ENCODE measurements at regions not wholly inside any gene's neighbourhood (a gene's known extent, or its start where the extent isn't known, plus 50 kb on each side); places are given as distances from the start of the nearest gene placed in this dataset.
"Not testable (repeated sequence)": the region's sequence is repeated elsewhere in the genome, so short reads cannot be mapped to it uniquely, and the experiment has no call there.

DNA sequence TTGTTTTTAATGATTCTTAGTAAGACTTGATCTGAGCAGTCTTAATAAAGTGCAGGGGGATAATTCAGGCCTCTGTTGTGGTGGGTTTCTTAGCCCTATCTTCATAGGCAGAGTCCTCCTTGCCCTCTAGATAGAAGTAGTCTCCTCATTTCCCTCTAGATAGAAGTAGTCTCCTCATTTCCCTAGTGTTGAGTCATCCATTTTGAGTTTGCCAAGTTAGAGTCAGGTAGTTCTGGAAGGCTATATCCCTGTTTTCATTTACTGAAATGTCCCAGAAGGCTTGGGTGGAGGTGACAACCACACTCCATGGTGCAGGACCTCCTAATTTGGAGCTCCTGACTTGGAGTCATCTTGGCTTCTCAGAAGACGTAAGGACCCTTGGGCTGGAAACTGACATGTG, 384.6 kb downstream of the MLLT3 start:
- DNase-seq: no peak

DNA sequence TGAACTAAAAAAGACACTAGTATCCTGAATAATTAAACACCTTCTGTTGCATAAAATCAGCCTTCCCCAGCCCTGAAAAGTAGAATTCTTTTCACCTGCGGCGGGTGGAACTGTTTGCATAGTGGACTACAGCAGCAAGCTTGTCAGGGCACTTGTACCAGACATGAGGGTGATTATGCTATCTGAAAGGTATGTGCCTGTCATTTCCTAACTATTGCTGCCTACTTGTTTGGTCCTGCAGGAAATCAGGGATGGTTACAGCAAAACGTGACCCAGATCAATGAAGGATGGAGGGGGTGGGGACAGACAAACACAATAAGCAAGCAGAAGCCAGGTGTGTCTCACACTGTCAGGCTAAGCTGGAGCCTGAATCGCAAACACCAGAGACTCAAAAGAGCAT, 385.6 kb downstream of the MLLT3 start:
- DNase-seq: no peak

DNA sequence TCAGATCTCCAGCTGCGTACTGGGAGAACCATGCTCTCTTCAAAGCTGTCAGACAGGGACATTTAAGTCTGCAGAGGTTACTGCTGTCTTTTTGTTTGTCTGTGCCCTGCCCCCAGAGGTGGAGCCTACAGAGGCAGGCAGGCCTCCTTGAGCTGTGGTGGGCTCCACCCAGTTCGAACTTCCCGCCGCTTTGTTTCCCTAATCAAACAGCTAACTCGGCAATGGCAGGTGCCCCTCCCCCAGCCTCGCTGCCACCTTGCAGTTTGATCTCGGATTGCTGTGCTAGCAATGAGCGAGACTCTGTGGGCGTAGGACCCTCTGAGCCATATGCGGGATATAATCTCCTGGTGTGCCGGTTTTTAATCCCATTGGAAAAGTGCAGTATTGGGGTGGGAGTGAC, 387.1 kb downstream of the MLLT3 start:
- DNase-seq: not testable (repeated sequence)

DNA sequence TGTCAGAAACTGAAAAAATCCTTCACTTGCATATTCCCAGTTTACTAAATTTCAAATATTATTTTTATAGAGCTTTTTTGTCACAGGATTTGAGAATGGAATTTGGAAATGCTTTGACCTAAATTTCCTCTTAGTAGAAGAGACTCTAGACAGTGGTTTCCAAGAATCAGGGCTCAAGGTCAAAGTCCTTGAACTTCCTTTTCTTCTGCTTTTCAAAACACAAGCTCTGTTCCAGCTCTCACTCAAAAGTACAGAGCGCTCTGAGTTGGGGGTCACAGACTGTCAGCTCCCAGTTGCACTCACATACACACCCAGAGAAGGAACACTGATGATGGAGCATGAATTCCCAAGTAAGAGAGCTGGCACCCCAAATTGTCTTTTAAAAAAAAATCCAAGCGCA, 394.2 kb downstream of the MLLT3 start:
- DNase-seq: no peak

DNA sequence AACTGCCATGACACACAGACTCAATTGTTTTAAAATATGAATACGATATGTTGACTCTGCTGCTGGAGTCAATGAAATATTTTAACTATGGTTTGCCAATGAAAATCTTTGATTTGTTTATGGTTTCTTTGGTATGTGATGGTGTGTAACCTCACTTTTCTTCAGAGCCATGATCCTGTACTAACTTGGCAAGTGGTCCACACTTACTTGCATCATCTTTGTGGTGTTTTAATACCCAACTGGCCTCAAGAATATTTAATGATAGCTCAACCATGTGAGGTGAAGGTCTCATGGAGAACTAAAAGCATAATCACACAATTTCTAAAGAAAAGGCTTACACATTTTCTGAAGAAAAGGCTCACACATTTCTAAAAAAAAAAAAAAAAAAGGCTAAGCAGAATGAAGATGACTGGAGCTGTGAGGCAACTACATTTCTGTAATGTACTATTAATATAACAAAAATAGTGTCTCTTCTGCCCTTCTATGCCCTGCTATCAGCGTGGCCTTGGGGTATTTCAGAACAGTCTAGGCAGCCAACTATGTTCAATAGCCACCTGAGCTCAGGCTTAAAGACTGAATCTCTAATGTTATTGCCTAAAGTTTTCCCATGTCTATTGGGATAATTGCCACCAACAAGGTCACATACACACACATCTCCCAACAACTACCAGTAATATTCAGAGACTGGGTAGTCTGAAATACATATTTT, 395.0 kb downstream of the MLLT3 start:
- DNase-seq: no peak

DNA sequence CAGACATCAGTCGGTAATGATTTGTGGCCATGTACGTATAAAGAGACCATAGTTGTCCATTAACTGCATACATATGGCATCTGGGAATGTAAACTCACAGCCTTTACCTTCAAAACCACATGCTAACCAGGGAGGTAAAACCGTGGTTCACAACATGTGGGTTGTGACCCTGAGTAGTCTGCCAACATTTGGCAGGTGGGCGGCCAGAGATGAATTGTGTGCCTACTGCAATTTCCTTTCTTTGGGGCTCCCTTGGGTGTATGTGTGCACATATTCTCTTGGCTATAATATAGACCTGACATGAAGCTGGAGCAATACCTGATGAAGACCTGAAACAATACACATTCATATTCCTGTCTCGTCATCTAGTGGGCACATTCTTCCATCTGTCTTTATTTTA, 396.0 kb downstream of the MLLT3 start:
- no peak for DNase-seq

DNA sequence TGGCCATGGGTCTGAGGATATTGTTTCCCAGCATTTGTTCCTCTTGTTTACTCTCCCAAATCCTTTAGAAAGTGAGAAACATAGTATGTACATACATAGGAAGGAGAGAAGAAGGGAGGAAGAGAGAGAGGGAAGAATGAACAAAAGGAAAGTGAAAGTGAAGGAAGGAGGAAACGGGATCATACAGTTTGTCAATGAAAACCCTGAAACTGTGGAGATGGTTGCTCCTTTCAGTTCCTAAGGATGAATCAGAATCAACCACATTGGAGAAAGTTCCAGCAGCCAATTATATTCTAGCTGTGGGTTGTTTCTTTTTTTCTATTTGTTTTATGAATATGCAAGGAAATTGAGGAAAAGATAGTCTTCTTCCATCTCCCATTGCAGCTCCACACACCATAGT, 396.5 kb downstream of the MLLT3 start:
- no peak for DNase-seq

DNA sequence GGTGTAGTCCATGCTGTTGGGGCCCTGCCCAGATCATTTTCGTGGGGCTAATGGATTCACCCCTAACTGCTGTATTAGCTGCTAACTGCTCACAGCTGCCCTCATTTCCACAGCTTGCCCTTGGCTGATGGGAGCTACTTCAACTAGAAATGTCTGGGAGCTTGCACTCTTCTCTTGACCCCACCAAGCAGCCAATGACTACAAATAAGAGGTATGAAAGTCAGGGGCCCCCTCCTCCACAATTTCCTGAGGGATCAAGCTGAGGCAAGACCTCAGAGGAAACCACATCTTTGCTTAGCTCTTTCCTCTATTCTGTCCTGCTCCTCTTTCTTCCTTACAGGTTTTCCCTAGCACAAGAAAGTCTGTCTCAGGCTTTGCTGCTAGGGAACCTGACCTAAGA, 397.5 kb downstream of the MLLT3 start:
- no peak for DNase-seq

DNA sequence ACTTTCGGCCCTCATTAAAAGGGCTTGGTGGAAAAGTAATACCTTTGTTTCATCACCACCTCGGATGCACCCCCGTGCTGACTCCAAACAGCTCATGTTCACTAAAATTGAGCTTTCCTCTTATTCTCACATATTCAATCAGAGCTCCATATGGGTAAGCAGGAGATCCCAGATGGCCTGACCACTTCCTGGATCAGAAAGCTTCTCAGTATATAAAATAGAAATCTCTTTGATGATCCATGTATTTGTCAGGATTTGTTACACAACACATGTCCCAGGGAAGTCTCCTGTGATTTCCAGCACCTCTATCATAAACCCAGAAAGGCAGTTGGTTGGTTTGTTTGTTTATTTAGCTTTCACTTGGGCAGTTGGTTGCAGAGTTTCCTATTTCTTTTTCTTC, 402.0 kb downstream of the MLLT3 start:
- DNase-seq: no peak

DNA sequence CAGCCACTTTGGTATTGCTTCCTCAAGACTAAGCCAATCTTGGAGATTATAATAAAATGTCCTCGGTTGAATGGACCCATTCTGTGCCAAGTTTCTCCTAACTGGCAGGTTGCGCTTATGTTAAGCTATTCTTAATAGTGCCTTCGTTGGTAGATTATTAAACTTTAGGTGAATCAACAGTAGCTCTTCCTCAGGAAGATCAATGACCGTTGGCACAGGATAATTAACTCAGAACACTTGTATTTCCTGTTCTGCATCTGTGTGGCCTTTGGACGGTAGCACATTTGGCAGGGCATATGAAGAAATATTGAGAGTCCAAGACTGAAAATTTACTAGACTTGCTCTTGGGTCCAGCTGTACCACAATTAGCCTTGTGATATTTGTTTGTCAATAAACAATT, 402.9 kb downstream of the MLLT3 start:
- no peak for DNase-seq

DNA sequence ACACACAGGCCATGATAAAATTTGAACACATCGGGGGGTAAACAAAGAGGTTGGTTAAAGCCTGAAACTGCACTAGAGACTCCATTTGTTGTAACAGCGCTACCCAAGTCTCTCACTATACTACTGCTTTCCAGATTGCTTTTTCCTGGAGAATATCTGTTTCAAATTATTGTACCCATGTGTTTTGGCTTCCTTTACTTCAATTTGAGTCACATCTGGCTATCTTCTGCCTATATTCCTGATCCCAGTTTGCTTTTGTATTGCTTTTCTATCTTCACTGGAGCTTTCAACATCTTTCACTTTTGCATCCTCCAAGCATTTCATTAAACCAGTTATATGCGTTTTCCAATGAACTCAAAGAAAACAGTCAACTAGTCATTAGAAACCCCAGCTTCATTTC, 404.7 kb downstream of the MLLT3 start:
- no peak for DNase-seq

DNA sequence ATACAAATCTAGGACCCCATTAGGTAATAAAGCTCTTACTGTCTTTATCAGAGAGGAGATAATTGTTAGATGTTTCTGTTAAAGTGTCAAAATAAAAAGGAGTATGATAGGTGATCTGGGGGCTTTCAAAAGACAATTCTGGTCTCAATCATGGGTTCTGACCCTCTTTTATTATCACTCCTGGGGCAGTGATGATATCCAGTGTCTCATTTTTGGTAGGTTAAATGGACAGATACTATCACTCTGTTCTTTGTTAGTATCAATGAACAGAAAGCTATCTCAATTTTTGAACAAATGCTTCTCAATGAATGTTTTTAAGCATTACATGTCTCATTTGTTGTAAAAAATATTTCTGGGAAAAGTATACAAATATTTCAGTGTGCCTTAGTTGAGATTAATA, 405.9 kb downstream of the MLLT3 start:
- no peak for DNase-seq

DNA sequence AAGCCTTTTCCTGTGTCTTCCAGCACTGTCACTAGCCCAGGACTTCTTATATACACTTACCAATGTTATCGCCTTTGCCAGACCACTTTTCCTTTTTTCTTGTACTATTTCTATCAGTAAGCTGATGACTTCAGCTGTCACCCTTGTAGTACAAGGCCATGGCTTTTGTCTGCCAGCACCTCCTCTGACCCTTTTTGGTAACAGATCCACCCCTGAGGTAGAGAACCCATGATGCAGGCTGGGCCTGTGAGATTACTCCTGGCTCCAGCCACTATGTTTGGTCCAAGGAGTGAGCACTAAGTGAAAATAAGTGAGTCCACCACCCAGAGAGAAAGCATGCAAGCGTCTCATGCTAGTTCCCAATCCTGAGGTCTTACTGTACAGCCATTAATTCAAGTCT, 406.7 kb downstream of the MLLT3 start:
- no peak for DNase-seq

DNA sequence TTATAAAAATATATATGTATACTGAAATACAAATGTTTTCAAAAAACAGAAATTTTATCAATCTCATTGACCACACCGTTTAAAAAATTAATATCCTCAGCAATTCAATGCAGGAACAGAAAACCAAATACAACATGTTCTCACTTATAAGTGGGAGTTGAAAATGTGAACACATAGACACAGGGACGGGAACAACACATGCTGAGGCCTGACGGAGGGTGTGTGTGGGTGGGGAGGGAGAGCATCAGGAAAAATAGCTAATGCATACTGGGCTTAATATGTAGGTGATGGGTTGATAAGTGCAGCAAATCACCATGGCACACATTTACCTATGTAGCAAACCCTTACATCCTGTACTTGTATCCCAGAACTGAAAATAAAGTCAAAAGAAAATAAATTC, 409.5 kb downstream of the MLLT3 start:
- DNase-seq: no peak

DNA sequence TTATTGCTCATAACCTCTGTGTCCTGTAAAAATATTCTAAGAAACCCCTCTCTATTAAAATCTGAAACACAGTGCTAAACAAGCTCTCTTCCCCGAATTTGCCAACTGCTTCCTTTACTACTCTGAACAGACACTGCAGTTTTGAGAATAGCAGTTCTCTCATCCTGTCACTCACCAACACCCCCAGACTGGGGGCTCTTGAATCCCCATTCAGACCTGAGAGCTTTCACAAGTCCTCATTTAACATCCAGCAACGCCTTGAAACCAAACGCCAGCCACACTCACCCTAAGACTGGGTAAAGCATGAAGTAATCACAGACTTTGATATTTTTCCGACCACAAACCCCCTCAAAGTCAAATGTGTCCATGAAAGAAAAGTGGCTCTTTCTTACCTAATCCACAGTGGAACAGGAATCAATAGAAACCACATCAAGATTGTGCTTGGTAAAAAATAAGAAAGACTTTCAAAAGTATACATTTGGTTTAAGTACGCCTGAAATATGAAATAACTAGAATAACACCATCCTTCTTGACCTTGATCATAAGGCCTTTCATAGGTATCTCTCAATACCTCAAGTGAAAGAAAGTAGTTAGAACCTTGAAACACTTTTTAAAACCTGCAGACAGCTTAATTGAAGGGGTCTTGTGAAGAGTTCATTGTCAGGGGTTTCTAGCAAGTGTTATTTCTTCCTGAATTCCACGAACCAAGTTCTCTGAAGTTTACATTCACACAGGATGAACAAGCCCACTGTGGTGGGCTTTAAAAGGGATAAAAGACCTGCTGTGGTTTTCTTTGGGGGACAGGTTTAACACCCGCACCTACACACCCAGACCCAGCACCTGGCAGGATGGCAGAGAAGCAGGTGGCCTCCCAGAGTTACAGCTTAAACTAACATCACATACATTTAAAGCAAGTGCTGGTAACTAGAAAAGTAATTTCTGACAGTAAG, 412.6 kb downstream of the MLLT3 start:
- DNase-seq: peak; percentile 2

DNA sequence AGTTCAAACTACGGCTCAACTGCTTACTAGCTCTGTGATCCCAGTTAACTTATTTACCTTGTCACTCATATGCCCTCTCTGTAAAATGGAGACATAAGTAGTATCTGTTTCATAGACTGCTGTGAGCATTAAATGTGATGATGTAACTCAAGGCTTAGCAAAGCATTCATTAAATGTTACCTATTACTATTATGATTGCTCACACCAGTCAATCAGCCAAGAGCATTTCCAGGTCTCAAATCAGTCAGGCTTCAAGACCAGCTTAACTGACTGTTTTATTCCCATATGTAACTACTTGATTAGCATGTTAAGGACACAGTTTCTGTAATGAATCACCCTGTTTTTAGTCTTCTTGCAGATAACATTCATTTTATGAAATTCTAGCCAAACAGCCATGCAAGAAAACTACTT, 413.3 kb downstream of the MLLT3 start:
- no peak for DNase-seq

DNA sequence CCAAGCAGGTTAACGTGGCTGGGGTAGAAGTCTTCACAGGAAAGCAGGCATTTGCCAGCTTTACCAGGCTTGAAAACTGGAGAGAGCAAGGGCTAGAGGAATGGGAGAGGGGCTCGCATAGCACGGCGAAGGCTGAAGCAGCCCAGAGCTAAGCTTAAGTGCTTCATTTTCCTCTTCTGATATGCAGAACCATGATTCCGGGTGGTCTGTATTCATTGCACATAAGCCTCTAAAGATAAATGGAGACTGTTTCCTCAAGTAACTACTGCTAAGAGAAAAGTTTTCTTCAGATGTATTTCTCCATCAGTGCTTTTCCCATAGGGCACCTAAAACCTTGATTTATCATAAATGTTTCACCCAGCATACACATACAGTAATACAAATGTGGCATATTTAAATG, 414.1 kb downstream of the MLLT3 start:
- DNase-seq: no peak

DNA sequence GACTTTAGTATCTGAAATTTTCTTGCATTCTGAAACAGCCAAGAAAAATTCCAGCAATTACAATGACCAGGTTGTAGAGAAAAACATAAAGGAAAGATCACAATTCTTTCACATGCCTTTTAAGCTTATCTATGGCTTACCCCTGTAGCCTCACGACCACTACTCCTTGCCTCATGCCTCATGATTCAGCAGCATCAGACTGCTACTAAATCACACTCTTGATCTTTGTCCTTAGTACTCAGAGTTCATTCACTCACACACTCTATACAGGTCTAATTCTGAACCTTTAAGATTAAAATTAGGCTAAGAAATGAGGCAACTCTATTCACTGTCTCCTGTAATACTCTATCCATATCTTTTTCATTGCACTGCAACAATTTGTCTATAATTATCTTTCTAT, 415.1 kb downstream of the MLLT3 start:
- DNase-seq: no peak

DNA sequence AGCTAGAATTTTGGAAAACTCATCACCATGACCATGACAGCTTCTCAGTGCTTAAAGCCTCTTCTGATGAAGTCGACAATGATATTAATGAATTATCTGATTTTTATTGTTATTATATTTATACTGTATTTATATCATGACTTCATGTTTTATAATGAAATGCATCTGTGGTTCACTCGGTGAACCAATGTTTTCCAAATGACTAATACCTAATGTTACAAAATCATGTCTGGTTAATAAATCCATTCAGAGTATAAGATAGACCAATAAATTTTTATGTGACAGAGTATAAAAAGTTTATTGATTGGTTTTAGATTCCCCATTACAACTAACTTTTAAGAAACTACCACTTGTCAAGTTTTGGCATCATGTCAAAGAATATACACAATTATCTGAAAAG, 416.5 kb downstream of the MLLT3 start:
- no peak for DNase-seq

DNA sequence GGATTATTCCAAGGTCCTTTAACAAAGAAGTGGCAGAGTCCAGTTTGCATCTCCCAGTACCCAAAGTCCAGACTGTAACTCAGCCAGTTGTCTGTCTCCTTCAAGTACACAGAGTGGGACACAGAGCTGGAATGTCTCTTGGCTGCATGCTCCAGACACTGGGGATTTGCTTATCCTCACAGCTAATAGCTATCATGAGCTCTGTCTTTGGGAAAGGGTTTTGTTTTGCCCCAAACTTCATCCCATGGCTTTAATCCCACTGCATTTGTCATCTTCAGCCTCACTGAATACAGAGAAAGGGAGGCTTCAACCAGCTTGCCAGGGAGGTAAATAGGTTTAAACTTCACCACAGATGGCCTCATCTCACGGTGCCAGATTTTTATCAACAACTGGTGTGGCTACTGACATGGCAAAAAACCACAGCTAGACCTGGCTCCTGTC, 412.2 kb upstream of the SLC24A2 start:
- DNase-seq: no peak

DNA sequence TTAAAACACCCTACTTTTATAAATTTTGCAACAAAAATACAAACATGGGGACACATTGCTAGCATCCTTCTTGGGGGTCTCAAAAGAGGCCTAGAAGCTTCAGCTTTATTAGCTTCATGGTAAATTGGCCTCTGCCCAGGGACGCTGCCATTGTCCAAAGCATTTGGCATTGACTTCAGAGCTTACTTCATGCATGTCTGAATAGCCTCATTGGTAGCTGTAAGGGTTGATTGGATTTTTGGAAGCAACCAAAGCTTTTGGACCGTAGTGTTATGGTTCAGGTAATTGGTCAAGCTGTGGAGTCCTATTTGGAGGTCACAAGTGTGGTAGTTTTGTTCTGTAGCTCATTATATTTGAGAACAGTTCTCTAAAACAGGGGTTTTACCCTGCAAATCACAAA, 411.7 kb upstream of the SLC24A2 start:
- DNase-seq: no peak

DNA sequence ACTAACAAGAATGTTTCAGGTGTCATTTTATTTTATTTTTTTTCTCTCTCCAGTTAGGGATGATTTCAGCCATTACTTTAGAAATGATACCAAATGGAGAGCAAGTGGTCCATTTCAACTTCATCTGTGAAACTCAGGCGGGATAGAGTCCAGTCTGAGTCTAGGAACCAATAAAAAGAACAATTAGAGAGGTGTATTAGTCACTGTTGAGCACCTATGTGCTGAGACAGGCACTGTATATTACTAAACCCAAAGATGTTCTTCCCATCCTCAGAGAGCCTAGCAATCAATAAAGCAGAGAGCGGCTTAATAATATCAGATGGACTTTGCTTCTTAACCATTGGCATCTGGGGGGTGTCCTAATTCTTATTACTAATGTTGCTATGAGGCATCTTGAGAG, 410.3 kb upstream of the SLC24A2 start:
- no peak for DNase-seq

DNA sequence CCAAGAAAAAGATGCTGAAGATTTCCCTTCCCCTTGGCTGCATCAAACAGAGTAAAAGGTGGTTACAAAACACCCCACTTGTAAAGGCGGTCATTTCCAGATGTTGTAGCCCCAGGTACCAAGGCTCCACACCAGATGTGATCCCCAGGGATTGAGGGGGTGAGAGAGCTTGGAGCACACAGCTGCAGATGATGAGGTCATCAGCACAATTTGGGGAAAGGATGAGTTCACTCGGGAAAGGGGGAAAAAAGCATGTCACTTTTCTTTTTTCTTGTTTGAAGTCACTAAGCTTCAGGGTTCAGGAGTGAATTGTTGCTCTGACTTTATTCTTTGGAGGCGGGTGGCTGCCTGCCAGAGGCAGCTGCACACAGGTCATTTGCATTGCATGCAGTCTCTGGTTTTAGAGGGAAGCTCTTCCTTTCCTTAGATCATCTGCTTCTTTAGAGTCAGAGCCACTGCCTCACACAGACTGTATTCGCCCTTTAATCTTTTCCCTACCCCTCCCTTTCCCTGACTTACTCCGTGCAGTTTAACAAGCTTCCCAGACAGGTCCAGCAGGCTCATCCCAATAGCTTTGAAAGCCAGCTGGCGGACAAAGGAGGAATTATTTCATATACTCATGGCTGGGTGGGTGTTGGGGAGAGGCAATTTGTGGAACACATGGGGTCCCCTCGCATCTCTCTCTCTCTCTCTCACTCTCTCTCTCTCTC, 409.3 kb upstream of the SLC24A2 start:
- DNase-seq: no peak
